ENCODE measurements at regions not wholly inside any gene's neighbourhood (a gene's known extent, or its start where the extent isn't known, plus 50 kb on each side); places are given as distances from the start of the nearest gene placed in this dataset.

DNA sequence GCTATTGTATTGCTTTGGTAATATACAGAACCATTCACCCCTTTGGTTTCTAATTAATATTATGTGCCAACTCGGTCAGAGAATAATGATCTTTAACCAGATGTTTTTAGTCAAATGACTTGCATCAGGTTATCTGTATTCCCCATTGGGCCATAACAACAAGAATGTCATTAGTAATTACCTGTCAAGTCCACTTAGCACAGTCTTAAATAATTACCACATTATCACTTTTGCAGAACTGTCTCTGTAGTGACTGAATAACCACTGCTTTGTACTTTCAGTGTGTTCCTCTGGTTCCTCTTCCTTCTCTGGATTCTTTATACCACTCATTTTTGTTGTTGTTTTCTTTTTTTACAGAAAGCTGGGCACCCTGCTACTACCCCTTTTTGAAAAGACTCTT lies 257.7 kb upstream of the SPOCK3 start:
- DNase-seq (ENCODE audit: low read depth), result no peak

DNA sequence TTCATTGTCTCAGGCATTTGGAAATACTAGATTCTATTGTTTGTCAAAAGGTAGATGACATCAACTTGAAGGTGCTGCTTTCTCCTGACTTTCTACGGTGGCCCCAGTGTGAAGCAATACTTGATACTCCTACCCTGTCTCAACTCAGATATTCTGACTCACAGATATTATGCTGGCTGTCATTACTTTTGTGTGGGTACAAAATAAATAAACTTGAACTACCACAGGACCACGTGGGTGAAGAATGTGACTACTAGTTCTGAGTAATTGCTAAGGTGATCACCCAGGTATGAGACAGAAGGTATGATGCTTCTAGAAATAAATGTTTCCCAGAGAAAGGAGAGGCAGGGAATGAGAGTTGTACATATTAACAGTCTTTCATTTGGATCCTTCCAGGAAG lies 275.3 kb upstream of the SPOCK3 start:
- DNase-seq (ENCODE audit: low read depth), result no peak

DNA sequence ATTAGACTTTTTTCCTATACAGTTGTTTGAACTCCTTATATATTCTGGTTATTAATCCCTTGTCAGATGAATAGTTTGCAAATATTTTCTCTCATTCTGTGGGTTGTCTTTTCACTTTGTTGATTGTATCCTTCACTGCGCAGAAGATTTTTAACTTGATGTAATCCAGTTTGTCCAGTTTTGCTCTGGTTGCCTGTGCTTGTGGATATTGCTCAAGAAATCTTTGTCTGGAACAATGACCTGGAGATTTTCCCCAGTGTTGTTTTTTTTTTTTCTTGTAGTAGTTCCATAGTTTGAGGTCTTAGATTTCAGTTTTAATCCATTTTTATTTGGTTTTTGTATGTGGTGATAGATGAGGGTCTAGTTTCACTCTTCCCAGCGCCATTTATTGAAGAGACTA lies 289.8 kb upstream of the SPOCK3 start:
- DNase-seq (ENCODE audit: low read depth), result no peak

DNA sequence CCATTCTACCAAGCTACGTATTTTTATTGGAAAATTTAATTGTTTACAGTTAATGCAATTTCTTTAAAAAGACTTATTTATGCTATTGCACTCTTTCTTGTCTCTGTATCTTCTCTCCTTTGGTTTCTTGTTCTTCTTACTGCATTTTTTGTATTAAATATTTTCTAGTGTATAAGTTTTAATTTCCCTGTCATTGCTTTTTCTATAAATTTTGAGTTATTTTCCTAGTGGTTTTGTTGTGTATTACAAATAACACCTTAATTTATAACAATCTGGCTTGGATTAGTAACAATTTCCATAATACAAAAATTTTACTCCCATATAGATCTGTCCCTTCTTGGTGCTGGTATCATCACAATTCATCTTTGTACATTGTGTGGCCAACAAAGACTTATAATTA lies 303.5 kb upstream of the SPOCK3 start:
- DNase-seq (ENCODE audit: low read depth), result no peak

DNA sequence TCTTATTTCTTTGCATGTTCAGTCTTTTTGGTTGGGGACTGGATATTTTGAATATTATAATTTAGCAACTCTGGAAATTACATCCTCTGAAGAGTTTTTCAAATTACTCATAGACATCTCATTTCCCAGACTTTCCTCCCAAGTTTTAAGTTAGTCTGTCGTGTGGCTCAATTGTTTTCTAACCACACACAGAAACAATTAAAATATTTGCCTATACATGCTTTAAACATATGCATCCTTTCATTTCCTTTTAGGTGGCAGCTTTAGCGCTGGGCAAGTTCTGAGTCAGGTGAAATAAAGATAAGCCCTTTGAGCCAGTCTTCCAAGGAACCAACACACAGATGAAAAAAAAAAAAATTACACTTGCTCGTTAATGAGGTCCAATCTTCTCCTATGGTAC lies 307.0 kb upstream of the SPOCK3 start:
- no peak for DNase-seq (ENCODE audit: low read depth)

DNA sequence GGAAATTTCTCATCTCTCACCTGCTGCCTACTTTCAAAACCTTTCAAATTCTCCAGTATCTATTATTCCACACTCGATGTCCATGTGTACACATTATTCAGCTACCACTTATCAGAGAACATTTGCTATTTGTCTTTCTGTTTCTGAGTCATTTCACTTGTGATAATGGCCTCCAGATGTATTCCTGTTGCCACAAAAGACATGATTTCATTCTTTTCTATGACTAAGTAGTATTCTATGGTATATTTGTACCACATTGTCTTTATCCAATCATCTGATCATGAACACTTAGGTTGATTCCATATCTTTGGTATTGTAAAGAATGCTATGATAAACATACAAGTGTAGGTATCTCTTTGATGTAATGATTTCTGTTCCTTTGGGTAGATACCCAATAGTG lies 310.1 kb upstream of the SPOCK3 start:
- no peak for DNase-seq (ENCODE audit: low read depth)

DNA sequence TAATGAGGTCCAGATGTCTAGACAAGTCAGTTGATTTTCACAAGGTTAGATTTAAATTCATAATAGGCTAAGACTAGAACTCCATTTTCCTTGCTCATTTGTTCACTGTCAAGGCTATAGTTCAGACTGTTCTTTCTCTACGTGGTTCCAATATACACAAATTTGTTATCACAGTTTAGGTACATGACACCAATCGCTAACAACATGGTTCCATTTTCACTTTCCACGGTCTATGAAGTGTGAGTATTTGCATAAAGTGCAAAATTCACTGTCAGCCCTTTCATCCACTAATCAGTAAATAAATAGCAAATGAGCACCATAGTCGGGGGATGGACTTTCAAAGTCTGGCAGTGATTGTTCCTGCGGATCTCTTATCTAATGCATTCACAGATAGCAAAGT lies 315.7 kb upstream of the SPOCK3 start:
- DNase-seq (ENCODE audit: low read depth), result no peak

DNA sequence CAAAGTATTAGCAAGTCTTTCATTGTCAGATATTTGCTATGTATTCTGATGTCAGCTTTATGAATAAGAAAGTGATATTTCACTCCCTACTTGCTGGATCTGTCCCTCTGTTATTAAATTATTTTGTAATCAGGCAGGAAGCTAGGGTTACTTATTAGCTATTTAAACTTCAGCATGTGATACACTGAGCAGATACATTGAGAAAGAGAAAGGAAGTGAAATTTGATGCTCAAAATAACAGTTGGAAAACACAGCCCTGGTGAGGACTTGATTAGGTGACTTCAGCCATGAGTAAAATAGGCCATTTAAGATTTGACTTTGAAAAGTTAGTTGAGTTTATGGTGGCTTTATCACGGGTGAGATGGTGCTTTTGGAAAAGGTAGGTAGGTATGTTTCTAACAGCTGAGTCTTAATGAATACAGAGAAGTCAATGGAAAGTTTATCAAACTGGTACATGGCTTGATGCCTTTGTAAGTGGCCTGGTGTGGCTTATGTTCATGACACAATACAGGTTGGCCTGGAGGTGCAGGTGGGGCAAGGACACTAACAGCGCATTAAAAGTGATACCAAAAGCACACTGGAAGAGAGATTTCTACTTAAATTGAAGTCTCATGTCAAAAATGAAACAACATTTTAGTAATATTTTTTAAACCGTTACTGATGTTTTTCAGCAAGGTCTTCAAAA lies 321.2 kb upstream of the SPOCK3 start:
- no peak for DNase-seq (ENCODE audit: low read depth)

DNA sequence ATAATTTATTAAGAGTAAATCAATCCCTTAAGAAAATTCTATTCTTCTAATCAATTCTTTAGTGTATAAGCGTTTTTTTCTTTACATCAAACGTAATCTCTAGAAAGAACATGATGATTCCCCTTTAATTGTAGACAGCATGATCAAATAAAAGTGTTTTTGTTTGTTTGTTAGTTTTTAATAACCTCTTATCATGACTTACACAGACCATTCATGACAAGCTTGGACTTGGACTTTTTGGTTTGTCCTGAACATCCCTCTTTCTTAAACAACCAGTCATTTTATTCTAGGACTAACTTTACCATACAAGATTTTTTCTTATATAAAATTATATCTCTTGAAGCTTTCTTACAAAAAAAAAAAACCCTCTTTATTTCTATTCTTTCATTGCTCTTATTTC lies 344.6 kb upstream of the SPOCK3 start:
- DNase-seq (ENCODE audit: low read depth), result no peak

DNA sequence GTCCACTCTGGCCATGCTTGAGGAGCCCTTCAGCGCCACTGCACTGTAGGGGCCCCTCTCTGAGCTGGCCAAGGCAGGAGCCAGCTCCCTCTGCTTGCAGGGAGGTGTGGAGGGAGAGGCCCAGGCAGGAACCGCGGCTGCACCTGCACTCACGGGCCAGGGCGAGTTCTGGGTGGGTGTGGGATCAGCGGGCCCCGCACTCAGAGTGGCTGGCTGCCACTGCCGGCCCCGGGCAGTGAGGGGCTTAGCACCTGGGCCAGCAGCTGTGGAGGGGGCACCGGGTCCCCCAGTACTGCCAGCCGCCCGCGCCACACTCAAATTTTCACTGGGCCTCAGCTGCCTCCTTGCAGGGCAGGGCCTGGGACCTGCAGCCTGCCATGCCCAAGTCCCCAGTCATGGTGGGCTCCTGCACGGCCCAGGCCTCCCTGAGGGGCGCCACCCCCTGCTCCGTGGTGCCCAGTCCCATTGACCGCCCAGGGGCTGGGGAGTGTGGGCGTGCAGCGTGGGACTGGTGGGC lies 347.2 kb upstream of the SPOCK3 start:
- no peak for DNase-seq (ENCODE audit: low read depth)

DNA sequence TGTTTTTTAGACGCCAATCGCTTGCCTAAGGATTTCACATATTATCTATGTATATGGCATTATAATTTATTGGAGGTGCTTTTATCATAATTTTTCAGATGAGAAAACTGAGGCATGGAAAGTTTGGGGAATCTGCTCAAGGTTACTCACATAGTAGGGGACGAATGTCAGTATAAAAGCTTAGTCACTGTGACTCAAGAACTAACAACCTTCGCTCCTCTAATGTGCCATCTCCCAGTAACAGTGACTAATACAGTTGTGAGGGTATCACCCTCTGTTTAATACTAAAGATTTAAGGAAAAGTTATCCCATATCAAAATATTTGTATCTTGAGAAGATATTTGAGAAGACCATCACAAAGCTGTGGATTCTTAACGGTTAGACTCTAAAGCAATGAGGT lies 353.1 kb upstream of the SPOCK3 start:
- no peak for DNase-seq (ENCODE audit: low read depth)

DNA sequence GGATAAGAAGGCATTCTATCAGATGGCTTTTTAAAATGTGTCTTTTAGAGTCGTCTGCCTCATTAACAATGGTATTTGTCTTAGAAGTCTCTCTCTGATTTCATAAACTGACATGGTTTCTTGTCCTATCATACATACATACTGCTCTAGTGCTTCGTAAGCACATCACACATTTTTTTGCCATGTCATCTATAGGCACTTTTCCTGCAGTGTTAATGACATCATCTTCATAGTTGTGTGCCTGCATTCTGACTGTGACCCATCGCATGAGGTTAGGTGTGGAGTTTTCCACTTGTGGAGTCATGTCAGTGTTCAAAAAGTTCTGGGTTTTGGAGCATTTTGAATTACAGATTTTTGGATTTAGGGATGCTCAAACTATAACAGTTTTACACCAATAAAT lies 361.6 kb upstream of the SPOCK3 start:
- DNase-seq (ENCODE audit: low read depth), result no peak

DNA sequence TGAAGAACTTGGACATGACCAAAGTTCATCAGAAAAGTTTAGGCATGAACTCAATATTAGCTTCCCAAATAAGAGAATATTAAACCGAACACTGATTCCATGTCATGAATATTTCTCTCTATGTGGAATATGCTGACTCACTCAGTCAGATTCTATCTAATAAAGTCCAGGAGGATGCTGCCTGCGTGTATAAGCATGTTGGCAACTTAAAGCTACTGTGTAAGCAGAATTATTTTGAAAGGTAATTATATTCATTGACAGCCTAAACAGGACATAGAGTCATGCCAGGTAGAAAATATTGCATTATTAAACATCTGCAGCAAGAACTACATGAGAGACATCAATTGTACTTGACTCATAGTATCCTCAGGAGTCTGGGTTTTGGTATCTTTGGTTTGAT lies 367.9 kb upstream of the SPOCK3 start:
- no peak for DNase-seq (ENCODE audit: low read depth)

DNA sequence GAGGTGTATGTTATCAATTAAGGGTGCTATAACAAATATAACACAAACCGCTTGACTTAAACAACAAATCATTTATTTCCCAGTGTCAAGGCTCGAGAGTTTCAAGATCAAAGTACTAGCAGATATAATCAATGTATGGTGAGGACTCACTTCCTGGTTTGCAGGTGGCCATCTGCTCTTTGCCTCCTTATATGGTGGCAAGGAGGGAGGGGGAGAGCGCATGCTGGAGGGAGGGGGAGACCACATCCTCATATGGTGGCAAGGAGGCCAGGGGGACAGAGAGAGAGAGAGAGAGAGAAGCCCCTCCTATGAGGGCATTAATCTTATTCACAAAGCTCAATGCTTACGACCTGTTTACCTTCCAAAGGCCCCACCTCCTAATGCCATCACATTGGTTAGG lies 372.3 kb upstream of the SPOCK3 start:
- DNase-seq (ENCODE audit: low read depth), result no peak

DNA sequence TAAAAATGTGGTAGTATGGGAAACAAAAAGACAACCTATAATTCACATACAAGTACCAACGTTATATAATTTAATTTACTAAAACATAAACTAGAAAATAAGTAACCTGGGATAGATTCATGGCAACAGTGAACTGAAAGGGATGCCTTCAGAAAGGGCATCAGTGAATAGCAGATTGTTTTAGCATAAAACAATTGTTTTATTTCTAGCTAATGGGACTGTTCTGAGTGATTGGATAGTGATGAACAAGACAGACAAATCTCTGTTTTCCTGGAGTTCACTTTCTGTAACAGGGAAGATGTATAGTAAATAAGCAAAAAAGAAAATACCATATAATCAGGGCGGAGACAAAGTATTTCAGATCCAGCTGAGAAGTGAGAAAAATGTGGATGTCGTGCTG lies 379.1 kb upstream of the SPOCK3 start:
- no peak for DNase-seq (ENCODE audit: low read depth)

DNA sequence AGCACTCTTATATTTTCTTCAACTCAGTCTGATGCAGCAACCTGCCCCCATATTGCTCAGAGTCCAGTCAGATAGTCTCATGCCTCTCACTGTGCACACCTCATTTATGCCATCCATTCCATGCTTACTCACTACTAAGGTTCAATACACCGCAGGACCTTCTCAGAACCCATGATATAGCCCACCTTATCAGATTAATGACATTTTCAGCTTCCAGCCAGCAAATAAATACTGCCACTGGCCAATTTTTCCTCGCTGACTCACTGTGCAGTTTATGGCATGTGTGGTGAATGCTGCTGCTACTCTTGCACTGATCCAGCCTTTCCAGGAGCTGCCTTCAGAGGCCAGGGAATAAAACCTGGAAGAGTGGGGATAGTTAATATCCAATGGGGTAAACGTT lies 380.6 kb upstream of the SPOCK3 start:
- peak; percentile 16 for DNase-seq (ENCODE audit: low read depth)

DNA sequence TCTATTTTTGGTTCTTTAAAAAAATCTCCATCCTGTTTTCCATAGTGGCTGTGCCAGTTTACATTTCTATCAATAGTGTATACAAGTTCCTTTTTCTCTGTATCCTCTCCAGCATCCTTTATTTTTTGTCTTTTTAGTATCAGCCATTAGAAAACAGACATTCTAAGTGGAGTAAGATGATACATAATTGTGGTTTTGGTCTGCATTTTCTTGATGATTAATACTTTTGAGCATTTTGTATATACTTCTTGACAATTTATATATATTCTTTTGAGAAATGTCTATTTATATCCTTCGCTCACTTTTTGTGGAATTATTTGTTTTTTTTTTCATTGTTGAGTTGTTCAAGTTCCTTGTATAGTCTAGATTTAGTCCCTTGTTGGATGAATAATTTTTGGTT lies 382.2 kb upstream of the SPOCK3 start:
- peak; percentile 21 for DNase-seq (ENCODE audit: low read depth)

DNA sequence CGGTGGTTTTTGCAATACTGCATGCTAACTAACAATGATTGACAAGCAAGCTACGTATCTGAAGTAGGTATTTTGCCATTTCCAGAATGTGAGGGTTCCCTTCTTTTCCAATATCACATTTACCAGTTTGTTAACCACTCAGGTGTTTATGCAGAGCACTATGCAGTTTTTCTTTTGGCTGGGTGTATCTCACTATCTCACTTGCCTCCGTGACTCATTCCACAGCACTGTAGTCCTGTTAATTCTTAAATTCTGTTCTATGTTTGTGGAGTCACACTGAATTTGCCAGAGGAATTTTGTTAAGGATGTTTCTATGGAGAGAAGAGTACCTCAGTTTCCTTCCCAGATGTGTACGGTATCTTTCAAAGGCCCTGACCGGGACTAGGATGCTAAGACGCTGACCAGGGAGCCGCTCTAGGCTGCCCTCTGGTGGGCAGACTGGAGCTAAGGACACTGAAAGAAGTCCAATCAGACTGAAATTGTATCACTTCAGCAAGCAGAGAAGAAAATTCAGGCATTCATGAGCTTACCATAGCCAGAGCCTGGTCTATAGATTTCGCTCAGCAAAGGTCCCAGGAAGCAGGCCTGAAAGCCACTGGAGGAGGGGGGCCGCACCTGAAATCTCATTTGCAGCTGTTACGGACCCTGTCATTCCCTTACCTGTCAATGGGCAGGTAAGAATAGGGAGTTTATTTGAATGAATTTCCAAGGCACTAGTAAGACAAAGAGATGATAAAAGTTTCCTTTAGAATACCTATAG lies 388.4 kb upstream of the SPOCK3 start:
- DNase-seq (ENCODE audit: low read depth), result peak; percentile 45

DNA sequence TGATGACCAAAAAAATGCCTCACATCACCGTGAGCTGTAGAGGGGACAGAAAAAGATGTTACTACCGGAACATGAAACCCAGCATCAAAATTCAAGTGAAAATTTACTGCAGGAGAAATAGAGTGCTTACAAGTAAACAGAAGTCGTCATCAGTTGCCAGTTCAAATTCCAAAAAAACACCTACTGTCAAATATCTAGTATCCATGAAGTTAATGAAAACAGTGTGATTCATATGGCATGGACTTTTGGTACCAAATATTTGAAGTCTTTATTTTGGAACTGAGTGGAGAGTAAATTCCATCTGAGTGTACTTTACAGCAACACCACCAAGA lies 388.9 kb upstream of the SPOCK3 start:
- no peak for DNase-seq (ENCODE audit: low read depth)

DNA sequence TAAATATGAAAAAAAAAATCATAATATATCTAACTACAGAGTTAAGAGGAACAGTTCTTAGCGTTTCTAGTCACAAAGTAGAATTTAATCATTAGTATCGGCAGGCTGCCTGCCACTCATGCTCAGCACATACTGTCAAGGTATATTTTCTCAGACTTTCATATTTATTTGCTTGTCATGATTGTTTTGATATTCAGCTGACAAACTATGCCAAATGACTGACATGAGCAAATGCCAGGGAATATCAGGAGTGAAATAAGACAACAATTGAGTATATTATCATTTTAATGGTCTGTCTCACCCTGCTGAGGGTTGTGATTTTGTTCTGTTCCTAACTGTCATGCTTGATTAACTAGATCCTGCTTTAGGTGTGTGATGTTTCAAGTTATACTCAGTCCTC lies 395.0 kb upstream of the SPOCK3 start:
- DNase-seq (ENCODE audit: low read depth), result no peak

DNA sequence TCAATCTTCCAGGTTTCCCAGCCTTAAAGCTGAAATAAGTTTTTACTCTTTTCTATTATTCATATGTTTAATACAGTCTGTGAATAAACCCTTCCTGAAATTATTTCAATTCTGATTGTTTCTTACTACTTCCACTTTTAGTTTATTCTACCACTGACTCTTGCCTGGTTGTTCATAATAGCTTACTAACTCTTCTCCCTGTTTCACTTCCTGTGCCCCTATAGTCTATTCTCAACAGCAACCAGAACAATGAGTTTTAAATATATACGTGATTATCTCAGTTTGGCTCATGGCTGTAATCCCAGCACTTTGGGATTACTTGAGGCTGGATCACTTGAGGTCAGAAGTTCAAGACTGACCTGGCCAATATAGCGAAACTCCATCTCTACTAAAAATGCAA lies 408.0 kb upstream of the SPOCK3 start:
- no peak for DNase-seq (ENCODE audit: low read depth)

DNA sequence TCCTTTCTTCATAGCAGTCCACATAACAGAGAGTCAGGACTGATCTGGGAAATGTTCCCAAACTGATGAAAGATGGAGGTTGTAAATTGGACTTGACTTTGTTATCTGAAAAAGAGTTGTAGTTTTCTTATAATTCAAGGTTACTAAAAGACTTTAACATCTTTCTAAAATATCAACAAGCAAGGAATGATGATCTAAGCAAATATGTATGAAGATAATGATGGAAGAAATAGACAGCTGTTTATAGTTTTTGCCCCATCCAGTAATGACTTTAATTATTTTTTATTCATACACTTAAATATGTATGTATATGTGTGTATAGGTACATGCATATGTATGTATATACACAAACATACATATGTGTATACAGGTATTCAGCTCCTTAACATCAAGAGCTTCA lies 411.1 kb upstream of the SPOCK3 start:
- no peak for DNase-seq (ENCODE audit: low read depth)

DNA sequence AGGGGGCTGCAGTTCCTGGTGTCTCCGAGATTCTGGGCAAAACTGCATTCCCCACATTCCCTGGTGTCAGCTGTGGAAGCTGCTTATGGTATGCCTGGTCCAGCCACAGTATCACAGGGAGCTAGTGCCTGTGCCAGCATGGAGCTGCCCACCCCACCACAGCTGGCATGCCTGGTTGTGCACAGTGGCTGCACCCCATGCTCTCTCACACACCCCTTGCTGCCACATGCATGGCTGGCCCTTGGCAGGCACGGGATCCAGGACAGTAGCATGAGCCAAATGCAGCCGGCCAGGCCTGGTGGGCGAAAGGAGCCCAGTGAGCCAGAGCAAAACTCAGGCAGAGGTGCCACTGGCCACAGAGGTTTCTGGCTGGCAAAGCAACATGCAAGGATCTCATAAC lies 418.0 kb upstream of the SPOCK3 start:
- DNase-seq (ENCODE audit: low read depth), result no peak

DNA sequence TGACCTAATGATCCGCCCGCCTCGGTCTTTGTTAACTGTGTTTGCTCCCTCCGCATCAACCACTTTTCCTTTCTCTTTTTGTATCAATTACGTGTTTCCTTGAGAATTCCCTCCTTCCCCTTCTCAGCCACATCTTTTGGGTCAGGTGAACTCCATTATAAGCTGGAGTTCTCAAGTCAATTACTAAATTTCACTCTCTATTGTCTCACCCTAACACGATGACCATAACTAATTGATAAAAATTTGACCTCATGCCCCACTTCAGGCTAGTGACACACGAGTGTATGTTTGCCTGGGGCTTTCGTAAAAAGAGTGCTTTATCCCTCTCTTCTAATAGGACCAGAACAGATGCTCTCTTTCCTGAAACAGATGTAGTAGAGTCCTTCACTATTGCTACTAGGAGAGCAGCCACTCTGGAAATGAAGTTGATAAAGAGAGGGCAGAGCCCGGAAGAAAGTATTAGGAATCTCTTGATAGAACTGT lies 403.6 kb upstream of the ANXA10 start:
- DNase-seq (ENCODE audit: low read depth), result no peak
